ENCODE measurements at regions not wholly inside any gene's neighbourhood (a gene's known extent, or its start where the extent isn't known, plus 50 kb on each side); places are given as distances from the start of the nearest gene placed in this dataset.

DNA sequence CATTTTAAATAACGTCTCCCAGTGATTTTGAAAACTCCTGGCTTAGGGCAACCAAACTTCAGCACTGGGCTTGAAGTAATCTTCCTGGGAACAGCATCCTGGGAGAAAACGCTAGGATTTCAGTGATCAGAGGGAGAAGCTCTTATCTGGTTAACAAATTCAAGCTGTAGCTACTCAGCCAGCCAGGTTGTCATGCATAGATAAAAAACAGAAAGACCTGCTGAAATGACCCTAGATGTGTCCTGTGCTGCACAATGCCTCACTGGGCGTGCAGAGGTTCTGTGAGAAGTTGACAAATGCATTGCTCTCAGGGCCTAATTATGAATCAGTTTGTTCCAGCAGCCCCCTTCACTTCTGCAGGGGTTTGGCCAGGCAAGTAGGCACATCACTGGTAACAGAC is 68.9 kb upstream of the CHCHD3 start:
- ATAC-seq = no peak

More for the DNA sequence above, 68.9 kb upstream of the CHCHD3 start:
- no peak overlapping the region for H2AFZ ChIP-seq (ENCODE audit: low read depth, low read length, poor library complexity, severe bottlenecking)
- intact Hi-C loops (cut with micrococcal nuclease) = no loop called here
- H4K20me1 ChIP-seq (ENCODE audit: insufficient read depth) = no peaks in the 10 kb centered on the region
- no peaks in the 10 kb centered on the region for H3K4me1 ChIP-seq (ENCODE audit: control insufficient read depth in 1 of 2, insufficient read depth in 2 of 2, low read length in 2 of 2)
- CTCF ChIA-PET = no interaction called here
- H3K9ac ChIP-seq (ENCODE audit: low read length) = no peak overlapping the region
- H3K4me3 ChIP-seq (replicated peaks in 1 of 2; ENCODE audit: low read depth in 1 of 2, low read length in 2 of 2) = no peak overlapping the region
- TF ChIP-seq MAX (IDR thresholded peaks at IDR 0.05) (no peak), EZH2 (IDR thresholded peaks at IDR 0.05) (no peak), YY1 (IDR thresholded peaks at IDR 0.05; ENCODE audit: extremely low read depth, insufficient replicate concordance, low read depth, low read length) (no peak), JUND (IDR thresholded peaks at IDR 0.05) (no peak), CBX3 (IDR thresholded peaks at IDR 0.05; ENCODE audit: low read depth) (no peak), REST (IDR thresholded peaks at IDR 0.05; ENCODE audit: low read depth) (no peak), SIN3A (IDR thresholded peaks at IDR 0.05; ENCODE audit: low read depth) (no peak), RAD21 (IDR thresholded peaks at IDR 0.05; ENCODE audit: low read depth) (no peak), EZH2phosphoT487 (IDR thresholded peaks at IDR 0.05; ENCODE audit: borderline replicate concordance) (no peak), ELF1 (IDR thresholded peaks at IDR 0.05; ENCODE audit: borderline replicate concordance, low read depth) (no peak), CEBPB (IDR thresholded peaks at IDR 0.05; ENCODE audit: low read depth) (no peak), EGR1 (IDR thresholded peaks at IDR 0.05; ENCODE audit: low read depth) (no peak), TCF7L2 (IDR thresholded peaks at IDR 0.05; ENCODE audit: borderline replicate concordance, extremely low read depth, insufficient read depth, insufficient read length) (no peak), SP1 (IDR thresholded peaks at IDR 0.05; ENCODE audit: low read depth) (no peak)
- TF ChIP-seq, protein P1, sequence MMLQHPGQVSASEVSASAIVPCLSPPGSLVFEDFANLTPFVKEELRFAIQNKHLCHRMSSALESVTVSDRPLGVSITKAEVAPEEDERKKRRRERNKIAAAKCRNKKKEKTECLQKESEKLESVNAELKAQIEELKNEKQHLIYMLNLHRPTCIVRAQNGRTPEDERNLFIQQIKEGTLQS (IDR thresholded peaks at IDR 0.05) = no peak
- no peak overlapping the region for H3K4me2 ChIP-seq (ENCODE audit: low read length)
- no peak for DNase-seq (ENCODE audit: low read depth, low spot score)
- no peaks in the 10 kb centered on the region for H3K36me3 ChIP-seq (ENCODE audit: control insufficient read depth in 1 of 2, insufficient read depth in 2 of 2, low read length in 2 of 2)
- no peaks in the 10 kb centered on the region for H3K9me3 ChIP-seq (ENCODE audit: control insufficient read depth in 1 of 2, insufficient read depth in 1 of 2, low read depth in 1 of 2, low read length in 2 of 2)
- RAD21 ChIA-PET (ENCODE audit: low non-redundant PET in 1 of 2, low total read pairs in 2 of 2, uncharacterized antibody in 2 of 2, unreplicated experiment in 2 of 2) = no interaction called here
- no TSS peak for BruUV-seq (replicated peaks)
- H3K27ac ChIP-seq (ENCODE audit: low read depth, low read length) = no peak overlapping the region
- H3K27me3 ChIP-seq (ENCODE audit: insufficient read depth, low read length) = peaks cover 46% of the 10 kb centered on the region
- no peaks in the 10 kb centered on the region for H3K79me2 ChIP-seq (ENCODE audit: insufficient read depth, low read length)
- no peaks in the 10 kb centered on the region for H3K9me2 ChIP-seq (ENCODE audit: insufficient read depth)
- POLR2A ChIA-PET = no interaction called here

Measured in HCT116 (cell line).